ENCODE measurements at regions not wholly inside any gene's neighbourhood (a gene's known extent, or its start where the extent isn't known, plus 50 kb on each side); places are given as distances from the start of the nearest gene placed in this dataset.

DNA sequence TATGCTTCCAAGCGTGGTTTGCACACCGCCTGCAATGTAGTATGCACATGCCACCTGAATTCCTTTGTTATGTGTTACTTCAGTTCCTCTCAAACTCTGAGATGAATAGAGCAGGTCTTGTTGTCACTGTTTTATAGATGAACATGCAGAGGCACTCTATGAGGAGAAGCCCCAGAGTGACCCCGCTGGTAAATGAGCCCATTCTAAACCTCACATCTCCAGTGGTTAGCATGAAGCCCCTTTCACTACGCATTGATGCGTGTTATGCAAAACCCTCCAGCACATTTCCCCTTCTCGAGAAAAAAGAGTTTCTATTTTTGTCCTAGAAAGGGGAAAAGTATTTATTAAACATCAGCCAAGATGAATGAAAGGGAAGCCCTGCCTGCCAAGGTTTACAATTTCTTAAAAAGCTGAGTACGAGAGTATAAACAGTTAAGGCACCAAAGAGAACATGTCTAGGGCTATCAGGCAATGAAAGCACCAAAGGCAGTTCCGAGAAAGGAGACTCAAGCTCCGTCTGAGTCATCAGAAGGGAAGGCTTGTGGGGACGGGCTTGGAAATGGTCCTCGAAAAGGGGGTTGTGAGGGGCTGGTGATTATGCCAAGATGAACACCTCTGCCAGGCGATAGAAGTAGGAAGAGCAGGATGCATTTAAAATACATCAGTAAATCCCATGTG, 58.7 kb upstream of the PFKP start:
- DNase-seq (ENCODE audit: low spot score), result no peak
- TF ChIP-seq, protein P1, sequence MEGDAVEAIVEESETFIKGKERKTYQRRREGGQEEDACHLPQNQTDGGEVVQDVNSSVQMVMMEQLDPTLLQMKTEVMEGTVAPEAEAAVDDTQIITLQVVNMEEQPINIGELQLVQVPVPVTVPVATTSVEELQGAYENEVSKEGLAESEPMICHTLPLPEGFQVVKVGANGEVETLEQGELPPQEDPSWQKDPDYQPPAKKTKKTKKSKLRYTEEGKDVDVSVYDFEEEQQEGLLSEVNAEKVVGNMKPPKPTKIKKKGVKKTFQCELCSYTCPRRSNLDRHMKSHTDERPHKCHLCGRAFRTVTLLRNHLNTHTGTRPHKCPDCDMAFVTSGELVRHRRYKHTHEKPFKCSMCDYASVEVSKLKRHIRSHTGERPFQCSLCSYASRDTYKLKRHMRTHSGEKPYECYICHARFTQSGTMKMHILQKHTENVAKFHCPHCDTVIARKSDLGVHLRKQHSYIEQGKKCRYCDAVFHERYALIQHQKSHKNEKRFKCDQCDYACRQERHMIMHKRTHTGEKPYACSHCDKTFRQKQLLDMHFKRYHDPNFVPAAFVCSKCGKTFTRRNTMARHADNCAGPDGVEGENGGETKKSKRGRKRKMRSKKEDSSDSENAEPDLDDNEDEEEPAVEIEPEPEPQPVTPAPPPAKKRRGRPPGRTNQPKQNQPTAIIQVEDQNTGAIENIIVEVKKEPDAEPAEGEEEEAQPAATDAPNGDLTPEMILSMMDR (IDR thresholded peaks at IDR 0.05; ENCODE audit: extremely low read depth, insufficient read depth, missing control alignments), result no peak
- in situ Hi-C loops (cut with MboI; ENCODE audit: low pct_unique_long_range_greater_than_20kb, low sequenced_read_pairs, unreplicated experiment), result no loop called here

DNA sequence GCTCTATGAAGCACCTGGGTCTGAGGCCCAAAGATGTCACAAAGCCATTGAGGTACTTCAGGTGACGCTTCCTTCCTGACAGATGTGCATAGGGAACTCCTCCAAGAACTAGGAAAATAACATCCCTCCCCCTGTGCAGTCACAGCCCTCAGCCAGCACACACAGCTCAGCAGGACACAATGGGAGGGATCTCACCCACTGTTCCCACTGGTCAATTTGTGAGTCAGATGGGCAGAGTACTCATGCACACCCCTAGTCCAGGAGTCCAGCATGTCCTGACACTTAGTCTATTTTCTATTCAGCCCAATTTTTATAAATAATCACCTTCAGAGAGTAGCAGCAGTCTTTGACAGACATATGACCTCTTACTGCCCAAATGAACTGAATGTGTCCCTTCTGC, 60.7 kb upstream of the PFKP start:
- TF ChIP-seq, protein P1 (IDR thresholded peaks at IDR 0.05; ENCODE audit: extremely low read depth, insufficient read depth, missing control alignments), result no peak
- no peak for DNase-seq (ENCODE audit: low spot score)
- in situ Hi-C loops (cut with MboI; ENCODE audit: low pct_unique_long_range_greater_than_20kb, low sequenced_read_pairs, unreplicated experiment), result no loop called here

DNA sequence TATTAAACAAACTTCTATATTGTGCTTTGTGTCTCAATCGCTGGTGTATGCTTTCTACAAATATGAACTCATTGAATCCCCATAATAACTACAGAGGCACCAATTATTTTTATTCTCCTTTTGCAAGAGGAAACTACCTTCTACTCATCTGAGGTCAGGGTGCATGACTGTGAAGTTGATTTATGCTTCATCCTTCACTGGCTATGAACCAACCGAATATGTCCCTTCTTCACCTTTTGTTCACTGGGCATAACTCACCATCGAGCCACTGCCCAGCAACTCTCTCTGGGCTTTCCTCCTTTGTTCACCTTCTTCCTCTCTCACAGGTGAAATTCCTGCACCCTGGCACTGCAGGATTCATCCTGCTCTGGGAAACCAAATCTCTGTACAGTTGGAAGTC, 61.3 kb upstream of the PFKP start:
- TF ChIP-seq, protein P1 (IDR thresholded peaks at IDR 0.05; ENCODE audit: extremely low read depth, insufficient read depth, missing control alignments), result no peak
- in situ Hi-C loops (cut with MboI; ENCODE audit: low pct_unique_long_range_greater_than_20kb, low sequenced_read_pairs, unreplicated experiment), result no loop called here
- no peak for DNase-seq (ENCODE audit: low spot score)

DNA sequence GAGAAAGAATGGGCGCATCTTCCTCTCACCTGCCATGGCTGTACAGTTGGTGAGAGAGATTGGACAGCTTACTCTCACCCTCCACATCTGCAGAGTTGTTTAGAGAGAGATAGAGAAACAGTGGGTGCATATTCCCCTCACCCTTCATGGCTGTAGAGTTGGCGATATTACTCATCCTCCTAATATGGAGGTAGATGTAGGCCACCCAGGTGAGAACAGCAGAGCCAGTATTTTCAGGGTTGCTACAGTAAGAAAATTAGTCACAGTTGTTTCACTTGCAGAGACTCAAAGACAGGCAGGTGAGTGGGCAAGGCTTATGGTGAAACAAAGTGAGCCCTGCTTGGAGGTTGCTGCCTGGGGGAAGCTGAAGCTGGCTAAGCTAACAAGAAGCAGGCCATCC, 65.0 kb upstream of the PFKP start:
- in situ Hi-C loops (cut with MboI; ENCODE audit: low pct_unique_long_range_greater_than_20kb, low sequenced_read_pairs, unreplicated experiment), result no loop called here
- no peak for DNase-seq (ENCODE audit: low spot score)
- TF ChIP-seq, protein P1 (IDR thresholded peaks at IDR 0.05; ENCODE audit: extremely low read depth, insufficient read depth, missing control alignments), result no peak

DNA sequence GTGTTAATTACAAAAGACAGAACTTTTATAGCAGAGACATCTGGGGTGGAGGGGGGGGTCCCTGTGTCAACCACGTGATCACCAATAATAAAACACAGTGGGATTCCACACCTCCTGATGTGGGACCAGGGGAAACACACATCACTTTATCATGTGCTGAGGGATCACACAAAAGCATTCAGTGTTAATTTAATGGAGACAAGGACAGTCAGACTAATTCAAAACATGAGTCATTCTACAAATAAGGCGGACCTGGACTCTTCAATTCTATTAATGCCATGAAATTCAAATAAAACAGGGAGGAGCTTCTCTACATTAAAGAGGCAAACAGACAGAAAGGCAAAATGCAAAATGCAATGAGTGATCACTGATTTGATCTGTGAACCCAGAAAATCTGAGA, 67.3 kb upstream of the PFKP start:
- no peak for DNase-seq (ENCODE audit: low spot score)
- TF ChIP-seq, protein P1 (IDR thresholded peaks at IDR 0.05; ENCODE audit: extremely low read depth, insufficient read depth, missing control alignments), result no peak
- in situ Hi-C loops (cut with MboI; ENCODE audit: low pct_unique_long_range_greater_than_20kb, low sequenced_read_pairs, unreplicated experiment), result no loop called here

DNA sequence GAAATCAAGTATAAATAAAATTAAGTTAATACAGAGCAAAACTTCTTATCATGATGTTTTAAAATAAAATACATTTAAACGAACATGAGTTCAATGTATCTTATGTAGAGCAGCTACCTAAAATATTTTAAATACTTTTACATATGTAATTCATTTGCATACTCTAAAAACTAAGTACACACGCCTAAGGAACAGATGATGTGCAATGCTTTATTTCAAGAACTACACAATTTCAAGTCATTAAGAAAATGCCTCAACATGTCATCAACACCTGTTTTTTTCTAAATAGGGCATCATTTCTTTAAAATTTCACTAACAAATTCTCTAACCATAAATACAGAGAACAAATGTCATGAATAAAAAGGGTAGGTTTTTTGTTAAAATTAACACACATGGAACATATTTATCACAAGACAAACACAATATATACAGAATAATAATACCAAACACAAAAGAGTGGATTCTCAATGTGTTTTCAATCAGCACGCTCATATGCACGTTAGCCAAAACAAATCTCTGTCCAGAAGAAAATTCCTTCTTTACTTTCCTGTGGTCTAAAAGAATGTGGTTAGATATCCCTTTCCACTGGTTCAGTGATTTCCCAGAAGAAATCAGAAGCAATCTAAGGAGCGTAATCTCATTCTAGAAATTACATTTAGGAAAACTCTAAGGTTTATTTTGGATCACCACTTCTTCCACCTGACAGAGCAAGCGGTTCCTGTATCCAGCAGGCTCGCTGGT, 73.0 kb upstream of the PFKP start:
- no peak for DNase-seq (ENCODE audit: low spot score)
- in situ Hi-C loops (cut with MboI; ENCODE audit: low pct_unique_long_range_greater_than_20kb, low sequenced_read_pairs, unreplicated experiment), result no loop called here
- TF ChIP-seq, protein P1 (IDR thresholded peaks at IDR 0.05; ENCODE audit: extremely low read depth, insufficient read depth, missing control alignments), result no peak

Measured in GM13977 (cell line).